ENCODE measurements at regions not wholly inside any gene's neighbourhood (a gene's known extent, or its start where the extent isn't known, plus 50 kb on each side); places are given as distances from the start of the nearest gene placed in this dataset.

GRCh38 chr14:101504096-101504948, 57.0 kb upstream of the DIO3 start:
- intact Hi-C loops (cut with DNase I; ENCODE audit: low total_unique reads), result no loop called here

GRCh38 chr14:101505236-101505970, 55.9 kb upstream of the DIO3 start:
- Histone ChIP-seq H3K4me3 (no peak overlapping the region), H3K27me3 (peaks cover 0 to 18% of the 10 kb centered on the region in 2 donors), H3K4me1 (no peaks in the 10 kb centered on the region), H3K9me3 (peaks cover 0 to 6% (median 6%) of the 10 kb centered on the region in 3 donors), H3K36me3 (no peaks in the 10 kb centered on the region), H3K27ac (peak overlapping the region in 1 of 2 donors; percentile 42)
- peak; percentile 19 to 62 for DNase-seq
- intact Hi-C loops (cut with DNase I; ENCODE audit: low total_unique reads), result no loop called here
- TF ChIP-seq, protein P1, sequence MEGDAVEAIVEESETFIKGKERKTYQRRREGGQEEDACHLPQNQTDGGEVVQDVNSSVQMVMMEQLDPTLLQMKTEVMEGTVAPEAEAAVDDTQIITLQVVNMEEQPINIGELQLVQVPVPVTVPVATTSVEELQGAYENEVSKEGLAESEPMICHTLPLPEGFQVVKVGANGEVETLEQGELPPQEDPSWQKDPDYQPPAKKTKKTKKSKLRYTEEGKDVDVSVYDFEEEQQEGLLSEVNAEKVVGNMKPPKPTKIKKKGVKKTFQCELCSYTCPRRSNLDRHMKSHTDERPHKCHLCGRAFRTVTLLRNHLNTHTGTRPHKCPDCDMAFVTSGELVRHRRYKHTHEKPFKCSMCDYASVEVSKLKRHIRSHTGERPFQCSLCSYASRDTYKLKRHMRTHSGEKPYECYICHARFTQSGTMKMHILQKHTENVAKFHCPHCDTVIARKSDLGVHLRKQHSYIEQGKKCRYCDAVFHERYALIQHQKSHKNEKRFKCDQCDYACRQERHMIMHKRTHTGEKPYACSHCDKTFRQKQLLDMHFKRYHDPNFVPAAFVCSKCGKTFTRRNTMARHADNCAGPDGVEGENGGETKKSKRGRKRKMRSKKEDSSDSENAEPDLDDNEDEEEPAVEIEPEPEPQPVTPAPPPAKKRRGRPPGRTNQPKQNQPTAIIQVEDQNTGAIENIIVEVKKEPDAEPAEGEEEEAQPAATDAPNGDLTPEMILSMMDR (IDR thresholded peaks at IDR 0.05), result no peak

More at GRCh38 chr14:101504096-101504948, 57.0 kb upstream of the DIO3 start:
- DNase-seq, result peak; percentile 18 to 59
- no peak overlapping the region for H3K27ac ChIP-seq
- H3K27me3 ChIP-seq, result peaks cover 0 to 26% of the 10 kb centered on the region in 2 donors
- H3K36me3 ChIP-seq, result no peaks in the 10 kb centered on the region
- TF ChIP-seq, protein P1 (IDR thresholded peaks at IDR 0.05), result no peak
- H3K9me3 ChIP-seq, result peaks cover 0 to 6% (median 6%) of the 10 kb centered on the region in 3 donors
- no peaks in the 10 kb centered on the region for H3K4me1 ChIP-seq
- no peak overlapping the region for H3K4me3 ChIP-seq

- DNase-seq, result peak; percentile 46 to 76
- Histone ChIP-seq H3K27me3 (peaks cover 0 to 10% of the 10 kb centered on the region in 2 donors), H3K4me3 (no peak overlapping the region), H3K27ac (peak overlapping the region in 1 of 2 donors; percentile 42), H3K4me1 (no peaks in the 10 kb centered on the region), H3K36me3 (no peaks in the 10 kb centered on the region), H3K9me3 (peaks cover 0 to 6% (median 6%) of the 10 kb centered on the region in 3 donors)
- intact Hi-C loops (cut with DNase I; ENCODE audit: low total_unique reads), result no loop called here
- TF ChIP-seq, protein P1 (IDR thresholded peaks at IDR 0.05), result no peak
Measured at GRCh38 chr14:101506211-101506925, 54.9 kb upstream of the DIO3 start.

DNA sequence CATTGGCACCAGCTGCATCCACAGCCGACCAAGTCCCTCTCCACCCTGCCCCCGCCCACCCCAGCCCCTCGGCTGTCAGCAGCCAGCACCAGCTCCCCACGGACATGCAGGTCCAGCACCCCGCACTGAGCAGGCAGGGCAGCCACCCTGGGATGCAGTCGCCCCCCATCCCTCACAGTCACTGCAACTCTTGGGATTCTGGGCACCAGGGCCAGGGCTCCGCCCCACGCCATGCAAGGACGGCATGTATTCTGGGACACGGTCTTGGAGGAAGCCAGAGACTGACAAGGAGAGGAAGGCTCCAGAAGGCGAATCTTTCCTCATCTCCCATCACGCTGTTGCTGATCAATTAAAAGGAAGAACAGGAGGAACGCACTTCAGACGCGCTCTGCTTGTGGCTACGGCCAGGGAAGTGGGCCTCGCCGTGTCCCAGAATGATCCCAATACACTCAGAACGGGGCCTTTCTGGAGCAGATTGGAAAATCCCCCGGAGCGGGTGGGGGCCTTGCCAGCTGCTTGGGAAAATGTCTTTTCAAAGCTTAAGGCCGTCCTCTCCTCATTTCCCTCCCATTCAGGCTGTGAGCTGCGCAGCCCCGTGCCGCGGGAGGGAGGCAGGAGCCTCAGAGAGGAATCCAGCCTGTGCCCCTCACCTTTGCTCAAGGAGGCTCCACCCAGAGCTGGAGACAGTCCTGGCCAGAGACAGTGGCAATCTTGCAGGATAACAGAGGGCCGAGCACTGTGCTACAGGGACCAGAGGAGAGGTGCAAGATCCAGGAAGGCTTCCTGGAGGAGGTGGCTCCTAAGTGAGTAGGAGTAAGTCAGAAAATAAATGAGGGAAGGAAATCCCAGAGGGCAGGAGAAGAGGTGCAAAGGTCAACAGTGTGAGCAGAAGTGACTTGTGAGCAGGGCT, 54.1 kb upstream of the DIO3 start:
- Histone ChIP-seq H3K27ac (peak overlapping the region in 1 of 2 donors; percentile 42), H3K36me3 (no peaks in the 10 kb centered on the region), H3K27me3 (peaks cover 0 to 6% of the 10 kb centered on the region in 2 donors), H3K9me3 (peaks cover 0 to 6% (median 6%) of the 10 kb centered on the region in 3 donors), H3K4me3 (no peak overlapping the region), H3K4me1 (no peaks in the 10 kb centered on the region)
- TF ChIP-seq, protein P1 (IDR thresholded peaks at IDR 0.05), result no peak
- intact Hi-C loops (cut with DNase I; ENCODE audit: low total_unique reads), result no loop called here
- peak; percentile 63 to 80 for DNase-seq

Data from tibial artery (tissue), 4 donors.